ENCODE measurements at regions not wholly inside any gene's neighbourhood (a gene's known extent, or its start where the extent isn't known, plus 50 kb on each side); places are given as distances from the start of the nearest gene placed in this dataset.

DNA sequence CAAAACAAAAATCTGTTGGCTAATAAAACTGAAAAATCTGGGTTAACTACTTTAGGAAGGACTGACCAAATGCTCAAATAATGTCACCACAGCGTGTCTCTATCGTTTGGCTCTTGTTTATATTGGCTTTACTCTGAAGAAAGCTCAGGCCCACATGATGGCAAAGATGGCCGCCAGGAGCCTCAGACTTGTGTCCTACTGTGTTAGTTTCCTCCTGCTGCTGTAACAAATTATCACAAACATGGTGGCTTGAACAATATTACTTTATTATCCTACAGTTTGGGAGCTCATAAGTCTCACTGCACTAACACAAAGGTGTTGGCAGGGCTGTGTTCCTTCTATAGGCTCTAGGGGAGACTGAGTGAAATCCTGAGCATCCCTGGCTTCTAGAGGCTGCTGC, 303.0 kb downstream of the DAD1 start:
- TF ChIP-seq, protein P1, sequence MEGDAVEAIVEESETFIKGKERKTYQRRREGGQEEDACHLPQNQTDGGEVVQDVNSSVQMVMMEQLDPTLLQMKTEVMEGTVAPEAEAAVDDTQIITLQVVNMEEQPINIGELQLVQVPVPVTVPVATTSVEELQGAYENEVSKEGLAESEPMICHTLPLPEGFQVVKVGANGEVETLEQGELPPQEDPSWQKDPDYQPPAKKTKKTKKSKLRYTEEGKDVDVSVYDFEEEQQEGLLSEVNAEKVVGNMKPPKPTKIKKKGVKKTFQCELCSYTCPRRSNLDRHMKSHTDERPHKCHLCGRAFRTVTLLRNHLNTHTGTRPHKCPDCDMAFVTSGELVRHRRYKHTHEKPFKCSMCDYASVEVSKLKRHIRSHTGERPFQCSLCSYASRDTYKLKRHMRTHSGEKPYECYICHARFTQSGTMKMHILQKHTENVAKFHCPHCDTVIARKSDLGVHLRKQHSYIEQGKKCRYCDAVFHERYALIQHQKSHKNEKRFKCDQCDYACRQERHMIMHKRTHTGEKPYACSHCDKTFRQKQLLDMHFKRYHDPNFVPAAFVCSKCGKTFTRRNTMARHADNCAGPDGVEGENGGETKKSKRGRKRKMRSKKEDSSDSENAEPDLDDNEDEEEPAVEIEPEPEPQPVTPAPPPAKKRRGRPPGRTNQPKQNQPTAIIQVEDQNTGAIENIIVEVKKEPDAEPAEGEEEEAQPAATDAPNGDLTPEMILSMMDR (IDR thresholded peaks at IDR 0.05) = no peak
- no peak for TF ChIP-seq POLR2A (IDR thresholded peaks at IDR 0.05)

Measured in adrenal gland (tissue), 5 donors.